ENCODE measurements at regions not wholly inside any gene's neighbourhood (a gene's known extent, or its start where the extent isn't known, plus 50 kb on each side); places are given as distances from the start of the nearest gene placed in this dataset.
A peak's percentile ranks its signal among the peaks of the same experiment; 100 is the strongest.
"Not testable (repeated sequence)": the region's sequence is repeated elsewhere in the genome, so short reads cannot be mapped to it uniquely, and the experiment has no call there.

DNA sequence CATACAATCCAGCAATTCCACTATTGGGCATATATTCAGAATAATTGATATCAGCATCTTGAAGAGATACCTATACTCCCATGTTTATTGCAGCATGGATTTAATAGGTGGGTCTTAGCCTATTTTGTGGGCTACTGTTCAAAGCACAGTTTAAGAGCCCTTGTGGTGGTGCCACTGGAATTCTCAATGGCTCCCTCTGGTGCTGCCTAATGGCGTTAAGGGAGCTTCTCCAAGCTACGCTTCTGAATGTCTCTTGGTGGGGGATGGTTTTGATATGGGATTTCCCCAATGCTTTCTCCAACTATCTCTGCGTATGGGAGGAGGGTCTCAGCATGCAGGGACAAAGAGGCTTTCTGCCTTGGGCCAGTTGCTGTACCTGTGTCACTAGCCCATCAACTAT lies 188.3 kb downstream of the ZFY start:
- H2BK5ac ChIP-seq (ENCODE audit: low read depth, low read length); H3K9me3 ChIP-seq (ENCODE audit: insufficient read depth in 2 of 2, low read depth in 1 of 2, low read length in 1 of 2); H3K18ac ChIP-seq (ENCODE audit: extremely low read depth, low read length); H3K9ac ChIP-seq (replicated peaks in 1 of 4; ENCODE audit: extremely low read depth in 1 of 4, low read depth in 3 of 4, low read length in 3 of 4); H2BK20ac ChIP-seq (ENCODE audit: low read length); H3K79me2 ChIP-seq (ENCODE audit: control insufficient read depth in 1 of 2, insufficient read depth in 2 of 2, low read length in 2 of 2); H3K4me2 ChIP-seq (ENCODE audit: insufficient read depth in 1 of 2, low read depth in 2 of 2, low read length in 2 of 2); H3K36me3 ChIP-seq (ENCODE audit: control insufficient read depth in 2 of 4, insufficient read depth in 4 of 4, low read length in 3 of 4); H3K79me1 ChIP-seq (ENCODE audit: low read depth, low read length); H2AFZ ChIP-seq (ENCODE audit: low read length); H2BK12ac ChIP-seq (ENCODE audit: low read depth, low read length); H3K27me3 ChIP-seq (replicated peaks in 1 of 4; ENCODE audit: control insufficient read depth in 3 of 4, extremely low read depth in 1 of 4, insufficient read depth in 3 of 4, low read length in 3 of 4); H4K5ac ChIP-seq (ENCODE audit: insufficient read length, low read depth, low read length); H2BK15ac ChIP-seq (ENCODE audit: low read length); H3K23me2 ChIP-seq (ENCODE audit: low read depth, low read length); H3K14ac ChIP-seq (ENCODE audit: insufficient read length); H3K56ac ChIP-seq (replicated peaks; ENCODE audit: insufficient read length, low read depth, low read length); H3K23ac ChIP-seq (ENCODE audit: insufficient read length); H4K91ac ChIP-seq (replicated peaks; ENCODE audit: insufficient read length, low read length); H4K20me1 ChIP-seq (replicated peaks in 1 of 2; ENCODE audit: control insufficient read depth in 1 of 2, insufficient read depth in 2 of 2, low read length in 2 of 2); H3K4me1 ChIP-seq (replicated peaks in 1 of 4; ENCODE audit: control insufficient read depth in 3 of 4, insufficient read depth in 4 of 4, low read length in 3 of 4); DNase-seq (ENCODE audit: low read depth in 1 of 2, low spot score in 2 of 2); H4K8ac ChIP-seq (ENCODE audit: extremely low read depth, insufficient read depth, low read length); H2AK5ac ChIP-seq (ENCODE audit: low read depth, low read length); H3K4me3 ChIP-seq (ENCODE audit: extremely low read depth in 1 of 4, insufficient read depth in 2 of 4, low read depth in 3 of 4, low read length in 4 of 4); H3K4ac ChIP-seq (replicated peaks; ENCODE audit: insufficient read length, low read depth, low read length); POLR2A ChIA-PET (ENCODE audit: partially characterized antibody); H3K27ac ChIP-seq (ENCODE audit: low read depth, low read length); CTCF ChIA-PET (ENCODE audit: partially characterized antibody); H2BK120ac ChIP-seq (replicated peaks; ENCODE audit: low read depth, low read length): not testable (repeated sequence)
- no CpG with 5 or more reads among the region's 3 CpGs for WGBS, 2 experiments (ENCODE audit: extremely low coverage in 1 of 2, insufficient coverage in 1 of 2, insufficient read length in 1 of 2, insufficient replicate concordance in 2 of 2, low coverage in 1 of 2, low lambda C conversion rate in 2 of 2, missing lambda C conversion rate in 1 of 2)
- FAIRE-seq = peak; percentile 50

DNA sequence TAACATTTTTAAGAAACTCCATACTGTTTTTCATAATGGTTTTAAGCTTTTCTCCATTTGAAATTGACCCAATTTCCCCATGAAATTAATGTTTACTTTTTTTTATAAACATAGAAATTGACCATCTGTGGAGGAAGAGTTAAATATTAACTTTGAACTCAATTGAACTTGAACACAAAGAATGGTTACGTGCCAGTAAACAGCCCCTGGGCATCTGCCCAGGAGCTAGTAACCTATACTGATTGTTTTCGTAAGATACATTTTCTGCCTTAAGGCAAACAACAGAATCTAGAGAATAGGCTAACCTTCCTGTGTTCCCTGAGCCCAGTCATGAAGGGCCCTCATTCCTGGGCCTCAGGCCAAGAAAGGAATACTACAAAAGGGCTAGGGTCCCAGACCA lies 235.9 kb downstream of the ZFY start:
- H3K9ac ChIP-seq (replicated peaks in 1 of 4; ENCODE audit: extremely low read depth in 1 of 4, low read depth in 3 of 4, low read length in 3 of 4); DNase-seq (ENCODE audit: low read depth in 1 of 2, low spot score in 2 of 2); H3K79me2 ChIP-seq (ENCODE audit: control insufficient read depth in 1 of 2, insufficient read depth in 2 of 2, low read length in 2 of 2); H3K4ac ChIP-seq (replicated peaks; ENCODE audit: insufficient read length, low read depth, low read length); H3K27ac ChIP-seq (ENCODE audit: low read depth, low read length); H2BK12ac ChIP-seq (ENCODE audit: low read depth, low read length); H3K36me3 ChIP-seq (ENCODE audit: control insufficient read depth in 2 of 4, insufficient read depth in 4 of 4, low read length in 3 of 4); H2AK5ac ChIP-seq (ENCODE audit: low read depth, low read length); H2AFZ ChIP-seq (ENCODE audit: low read length); H2BK5ac ChIP-seq (ENCODE audit: low read depth, low read length); H3K14ac ChIP-seq (ENCODE audit: insufficient read length); H3K4me1 ChIP-seq (replicated peaks in 1 of 4; ENCODE audit: control insufficient read depth in 3 of 4, insufficient read depth in 4 of 4, low read length in 3 of 4); H4K8ac ChIP-seq (ENCODE audit: extremely low read depth, insufficient read depth, low read length); H2BK20ac ChIP-seq (ENCODE audit: low read length); H3K4me2 ChIP-seq (ENCODE audit: insufficient read depth in 1 of 2, low read depth in 2 of 2, low read length in 2 of 2); H2BK120ac ChIP-seq (replicated peaks; ENCODE audit: low read depth, low read length); POLR2A ChIA-PET (ENCODE audit: partially characterized antibody); H3K56ac ChIP-seq (replicated peaks; ENCODE audit: insufficient read length, low read depth, low read length); H4K91ac ChIP-seq (replicated peaks; ENCODE audit: insufficient read length, low read length); H3K18ac ChIP-seq (ENCODE audit: extremely low read depth, low read length); H3K27me3 ChIP-seq (replicated peaks in 1 of 4; ENCODE audit: control insufficient read depth in 3 of 4, extremely low read depth in 1 of 4, insufficient read depth in 3 of 4, low read length in 3 of 4); H3K4me3 ChIP-seq (ENCODE audit: extremely low read depth in 1 of 4, insufficient read depth in 2 of 4, low read depth in 3 of 4, low read length in 4 of 4); H3K79me1 ChIP-seq (ENCODE audit: low read depth, low read length); H3K23ac ChIP-seq (ENCODE audit: insufficient read length); H4K20me1 ChIP-seq (replicated peaks in 1 of 2; ENCODE audit: control insufficient read depth in 1 of 2, insufficient read depth in 2 of 2, low read length in 2 of 2); H4K5ac ChIP-seq (ENCODE audit: insufficient read length, low read depth, low read length); FAIRE-seq; H3K9me3 ChIP-seq (ENCODE audit: insufficient read depth in 2 of 2, low read depth in 1 of 2, low read length in 1 of 2); H2BK15ac ChIP-seq (ENCODE audit: low read length); CTCF ChIA-PET (ENCODE audit: partially characterized antibody); H3K23me2 ChIP-seq (ENCODE audit: low read depth, low read length): not testable (repeated sequence)
- WGBS, 2 experiments (ENCODE audit: extremely low coverage in 1 of 2, insufficient coverage in 1 of 2, insufficient read length in 1 of 2, insufficient replicate concordance in 2 of 2, low coverage in 1 of 2, low lambda C conversion rate in 2 of 2, missing lambda C conversion rate in 1 of 2) = 100% methylated on average over 2 of the region's 2 CpGs; no CpG with 5 or more reads in 1 of the 2 experiments

Measured in H1 (cell line).